Astrocyte of the hippocampus (primary cell): ENCODE measurements at regions not wholly inside any gene's neighbourhood (a gene's known extent, or its start where the extent isn't known, plus 50 kb on each side); places are given as distances from the start of the nearest gene placed in this dataset.
A peak's percentile ranks its signal among the peaks of the same experiment; 100 is the strongest.

Experiments
- DNase-seq: peaks from one replicate; pipeline ENCODE4 v3.0.0; 2011; ENCODE audit warnings: low read depth, low spot score

GRCh38 chr1:79791488-79792218 lies 785.1 kb upstream of the ADGRL4 start:
- no peak for DNase-seq

DNA sequence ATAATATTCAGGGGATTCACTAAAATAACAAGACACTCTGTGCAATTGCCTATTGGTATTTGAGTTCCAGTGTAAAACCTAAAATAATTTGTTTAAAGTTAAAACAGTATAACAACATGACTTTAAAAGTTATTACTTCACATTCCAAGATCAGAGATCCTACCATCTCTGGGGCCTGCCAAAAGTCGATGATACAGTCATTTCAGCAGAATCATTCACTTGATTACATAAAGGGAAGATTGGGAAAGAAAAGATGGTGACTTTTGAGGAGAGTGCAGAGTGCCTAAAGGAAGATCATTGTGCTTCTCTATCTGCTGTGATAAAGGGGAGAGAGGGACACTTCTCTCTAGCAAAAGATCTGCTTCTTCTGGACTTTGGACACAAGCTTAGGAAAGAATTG lies 784.4 kb upstream of the ADGRL4 start:
- no peak for DNase-seq

DNA sequence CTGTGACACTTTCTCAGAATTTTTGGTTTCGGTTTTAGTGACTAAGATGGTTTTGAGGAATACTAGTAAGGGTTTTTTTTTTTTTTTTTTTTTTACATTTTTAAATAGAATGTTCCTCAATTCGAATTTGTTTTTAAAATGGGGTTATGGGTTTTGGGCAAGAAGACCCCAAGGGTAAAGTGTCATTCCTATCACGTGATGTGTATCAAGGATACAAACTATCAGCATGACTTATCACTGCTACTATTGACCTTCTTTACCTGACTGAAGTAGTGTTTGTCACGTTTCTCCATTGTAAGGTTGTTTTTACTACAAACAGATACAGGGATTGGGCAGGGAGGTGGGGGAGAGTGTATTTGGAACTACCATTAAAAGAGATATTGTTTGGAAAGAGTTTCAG lies 781.1 kb upstream of the ADGRL4 start:
- DNase-seq = no peak

GRCh38 chr1:79785964-79786363 lies 779.4 kb upstream of the ADGRL4 start:
- no peak for DNase-seq

- DNase-seq = no peak
Observed at GRCh38 chr1:79785561-79785960, 779.0 kb upstream of the ADGRL4 start.

DNA sequence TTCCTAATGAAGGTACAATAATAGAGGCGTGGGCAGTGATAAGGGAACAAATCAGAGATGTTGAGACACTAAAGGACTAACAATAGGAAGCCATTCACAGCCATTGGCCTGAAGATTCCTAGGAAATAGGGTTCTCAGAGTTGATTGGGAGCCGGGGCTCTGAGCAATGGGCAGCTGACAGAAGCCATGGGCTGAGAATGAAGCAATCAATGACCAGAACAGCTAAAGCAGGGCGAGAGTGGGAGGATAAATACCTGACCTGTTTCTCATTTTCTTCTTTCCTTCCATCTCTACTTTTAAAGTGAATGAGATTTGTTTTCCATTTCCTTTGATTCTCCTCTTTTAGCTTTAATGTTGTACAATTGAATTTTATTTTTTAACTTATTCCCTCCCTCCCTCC lies 774.7 kb upstream of the ADGRL4 start:
- DNase-seq = no peak

GRCh38 chr1:79777481-79778219 lies 771.1 kb upstream of the ADGRL4 start:
- no peak for DNase-seq

- no peak for DNase-seq
Observed at GRCh38 chr1:79775402-79775801, 768.9 kb upstream of the ADGRL4 start.

DNA sequence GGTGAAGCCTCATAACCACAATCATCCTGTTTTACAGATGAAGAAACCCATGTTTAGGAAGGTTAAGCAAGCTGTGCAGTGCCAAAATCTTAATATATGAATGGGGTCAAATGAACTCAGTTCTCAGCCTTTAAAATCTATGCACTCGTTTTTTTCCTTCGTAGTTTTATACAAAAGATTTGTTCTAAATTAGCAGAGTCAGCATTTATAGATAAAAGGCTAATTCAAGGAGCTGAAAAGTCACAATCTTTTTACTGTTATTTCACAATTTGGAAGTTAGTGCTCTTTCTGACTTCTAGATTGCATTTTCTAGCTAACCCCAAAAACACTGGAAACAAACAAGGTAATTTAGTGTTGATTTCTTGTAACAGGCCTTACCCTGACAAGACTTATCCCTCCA lies 766.9 kb upstream of the ADGRL4 start:
- no peak for DNase-seq

GRCh38 chr1:79762461-79762860 lies 755.9 kb upstream of the ADGRL4 start:
- DNase-seq = no peak

- no peak for DNase-seq
Observed at GRCh38 chr1:79760531-79760930, 754.0 kb upstream of the ADGRL4 start.

- DNase-seq = no peak
Observed at GRCh38 chr1:79749607-79750006, 743.1 kb upstream of the ADGRL4 start.

GRCh38 chr1:79745929-79746328 lies 739.4 kb upstream of the ADGRL4 start:
- DNase-seq = no peak

GRCh38 chr1:79744746-79745145 lies 738.2 kb upstream of the ADGRL4 start:
- DNase-seq = no peak

DNA sequence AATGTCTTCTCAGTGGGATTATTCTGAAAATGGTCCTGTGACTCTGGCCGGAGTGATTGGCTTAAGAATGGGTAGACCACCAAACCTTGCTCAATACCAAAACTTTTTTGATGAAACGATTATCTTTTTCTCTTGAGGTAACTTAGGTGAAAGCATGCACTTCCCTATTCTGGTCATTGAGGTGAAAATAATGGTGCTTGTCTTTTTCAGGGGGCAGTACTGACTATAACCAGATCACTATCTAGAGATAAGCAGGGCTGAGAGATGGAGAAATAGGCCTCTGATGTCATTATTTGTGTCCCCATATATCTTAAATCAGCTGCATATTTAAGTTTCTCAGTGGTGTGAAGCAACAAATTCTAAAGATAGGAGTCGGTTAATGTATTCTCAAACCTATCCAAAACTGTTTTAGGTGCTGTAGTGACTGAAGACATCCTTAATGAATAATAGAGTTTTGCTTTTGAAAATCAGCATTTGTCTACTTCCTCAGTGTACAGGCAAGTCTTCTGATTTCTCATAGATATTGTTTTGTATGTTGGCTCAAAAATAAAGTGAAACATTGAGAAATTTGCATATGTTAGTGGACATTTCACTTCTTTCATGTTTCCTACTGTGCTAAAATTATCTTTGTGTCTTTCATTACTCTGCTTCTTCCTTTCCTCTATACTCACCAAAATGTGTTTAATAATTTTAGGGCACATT lies 735.3 kb upstream of the ADGRL4 start:
- DNase-seq = no peak

DNA sequence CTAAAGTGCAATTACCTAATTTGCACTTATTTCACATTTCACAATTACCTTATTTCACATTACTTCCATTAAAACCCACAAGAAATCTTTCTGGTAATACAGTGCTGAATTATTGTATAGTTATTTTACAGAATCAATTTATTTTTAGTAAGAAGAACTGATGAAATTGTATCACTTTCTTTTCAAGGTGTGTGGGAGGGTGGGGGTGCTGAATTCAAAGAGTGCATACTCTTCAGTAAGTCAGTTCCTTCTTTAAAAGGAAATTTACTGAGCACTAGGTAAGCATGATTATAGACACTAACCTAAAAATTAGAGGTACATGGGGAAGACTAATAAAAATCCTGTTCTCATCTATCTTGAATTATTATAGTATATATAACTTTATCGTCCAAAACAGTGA lies 731.6 kb upstream of the ADGRL4 start:
- DNase-seq = no peak

DNA sequence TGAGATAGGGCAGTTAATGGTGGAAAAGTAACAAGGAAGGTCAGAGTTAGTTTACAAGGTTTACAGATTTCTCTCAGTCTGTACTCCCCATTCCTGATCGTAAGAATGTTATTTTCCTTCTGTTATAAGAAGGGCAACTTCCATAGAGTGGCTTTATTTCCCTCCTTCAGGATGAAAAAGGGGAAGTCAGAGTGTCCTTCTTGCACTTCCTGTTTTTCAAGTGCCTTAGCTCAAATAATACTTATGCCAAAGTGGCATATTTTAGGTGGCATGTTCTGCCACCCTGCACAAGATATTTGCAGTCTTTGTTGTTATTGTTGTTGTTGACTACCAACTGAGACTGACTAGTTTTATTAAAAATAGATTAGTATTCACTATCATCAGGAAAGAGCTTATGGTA lies 730.7 kb upstream of the ADGRL4 start:
- no peak for DNase-seq

- no peak for DNase-seq
Observed at GRCh38 chr1:79732950-79733349, 726.4 kb upstream of the ADGRL4 start.

GRCh38 chr1:79726911-79727310 lies 720.4 kb upstream of the ADGRL4 start:
- DNase-seq = no peak

DNA sequence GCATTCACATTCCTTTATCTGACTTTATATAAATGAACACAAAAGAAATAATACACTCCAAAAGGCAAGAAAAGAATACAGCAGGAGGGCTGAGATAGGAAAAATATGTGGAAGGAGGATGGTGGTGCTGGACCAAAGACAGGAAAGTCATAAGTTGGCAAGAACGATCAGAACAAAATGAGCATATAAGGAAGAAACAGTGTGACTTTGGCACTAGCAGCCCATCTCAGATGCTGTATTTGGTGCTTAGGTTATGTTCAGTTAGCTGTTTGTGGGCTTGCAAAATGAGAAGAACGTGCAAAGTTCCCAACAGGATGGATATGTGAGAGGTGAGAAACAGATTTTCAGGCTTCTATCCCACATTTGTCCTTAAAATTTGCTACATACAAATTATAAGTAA lies 719.8 kb upstream of the ADGRL4 start:
- peak; percentile 12 for DNase-seq

DNA sequence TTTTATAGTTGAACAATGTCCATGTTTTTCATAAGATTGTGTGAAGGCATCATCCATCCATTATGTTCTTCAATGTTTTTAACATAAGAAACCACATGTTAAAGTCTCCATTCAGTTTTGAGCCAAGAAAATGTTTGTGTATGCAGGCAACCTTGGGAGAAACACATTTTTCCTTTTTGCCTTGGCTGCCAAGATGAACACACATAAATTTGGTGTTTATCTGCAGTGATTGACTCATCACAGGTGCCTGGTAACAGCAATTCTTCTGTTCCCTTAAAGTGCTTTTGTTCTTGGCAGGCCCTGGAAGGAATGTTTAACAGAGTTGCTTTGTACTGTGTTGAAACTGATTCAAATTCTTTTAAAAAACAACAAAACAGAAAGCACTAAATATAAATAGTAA lies 709.9 kb upstream of the ADGRL4 start:
- DNase-seq = peak; percentile 68

DNA sequence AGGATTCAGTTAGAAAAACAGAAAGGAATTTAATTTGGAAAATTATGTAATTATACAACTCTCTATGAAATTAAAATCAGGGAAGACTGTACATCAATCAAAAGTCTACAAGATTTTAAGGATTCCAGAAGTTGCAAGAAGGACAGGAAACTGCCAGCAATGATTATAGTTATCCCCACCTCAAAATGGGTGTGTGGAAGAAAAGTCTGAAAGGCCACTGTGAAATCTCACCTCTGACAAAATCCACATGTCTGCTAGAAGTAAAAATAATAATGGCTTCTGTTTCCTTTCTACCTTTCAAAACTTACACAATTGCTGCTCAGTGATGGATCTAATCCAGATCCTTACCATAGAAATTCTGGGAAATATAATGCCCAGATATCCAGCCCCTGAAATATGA lies 708.1 kb upstream of the ADGRL4 start:
- no peak for DNase-seq

DNA sequence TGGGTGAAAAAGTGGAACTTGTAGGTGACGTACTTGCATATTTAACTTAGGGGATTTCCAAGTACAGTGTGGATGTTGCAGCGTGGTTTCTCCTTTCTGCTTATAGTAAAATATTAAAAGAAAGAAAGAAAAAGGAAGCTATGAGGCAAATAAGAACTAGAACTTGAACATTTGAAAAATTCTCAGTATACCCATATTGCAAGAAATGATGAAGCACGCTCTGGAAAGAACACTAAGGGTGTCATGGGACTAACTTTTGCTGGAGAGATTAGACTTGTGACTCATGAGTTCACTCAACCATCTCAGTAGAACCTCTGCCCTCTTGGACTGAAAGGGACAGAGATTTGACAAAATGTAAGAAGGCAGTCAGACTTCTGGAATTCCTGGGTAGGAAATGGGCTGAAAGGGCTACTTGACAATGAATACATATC lies 704.5 kb upstream of the ADGRL4 start:
- DNase-seq = peak; percentile 13
